ENCODE measurements at regions not wholly inside any gene's neighbourhood (a gene's known extent, or its start where the extent isn't known, plus 50 kb on each side); places are given as distances from the start of the nearest gene placed in this dataset.

DNA sequence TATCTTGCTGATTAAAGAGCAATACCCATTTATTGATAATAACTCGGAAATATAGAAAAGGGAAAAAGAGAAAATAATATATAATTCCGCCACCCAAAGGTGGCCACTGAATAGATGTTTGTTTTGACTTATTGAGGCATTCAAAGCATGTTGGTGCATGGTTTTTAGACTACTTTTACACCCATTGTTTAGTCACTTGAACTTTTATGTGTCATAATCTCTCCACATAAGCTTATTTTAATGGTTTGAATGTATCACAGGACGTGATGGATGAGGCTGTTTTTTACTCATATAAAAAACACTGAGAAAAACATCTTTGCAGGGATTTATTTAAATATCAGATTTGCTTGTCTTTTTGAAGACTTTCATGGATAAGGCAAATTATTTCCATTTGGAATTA lies 120.4 kb downstream of the ACKR3 start:
- DNase-seq (ENCODE audit: low read depth) = no peak

GRCh38 chr2:236690726-236691125 lies 121.1 kb downstream of the ACKR3 start:
- DNase-seq (ENCODE audit: low read depth) = no peak

DNA sequence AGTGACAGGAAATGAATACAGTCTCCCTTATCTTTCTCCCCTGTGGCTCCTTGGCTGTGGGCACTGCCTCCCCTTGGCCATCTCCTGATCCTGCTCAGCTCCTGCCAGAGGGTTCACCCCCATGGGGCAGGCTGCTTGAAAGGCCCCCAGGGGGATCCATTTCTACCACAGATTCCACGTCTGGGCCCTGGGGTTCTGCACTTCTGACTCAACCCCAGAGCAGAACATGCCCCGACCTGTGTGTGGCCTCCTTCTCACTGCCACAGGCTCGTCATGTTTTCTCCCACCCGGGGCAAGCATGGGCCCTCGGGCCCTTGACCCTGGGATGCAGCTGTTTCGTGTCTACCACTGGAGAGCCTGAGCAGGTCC lies 122.2 kb downstream of the ACKR3 start:
- DNase-seq (ENCODE audit: low read depth) = no peak

- no peak for DNase-seq (ENCODE audit: low read depth)
These were observed 123.3 kb downstream of the ACKR3 start for GRCh38 chr2:236692937-236693336.

GRCh38 chr2:236693531-236693930 lies 123.9 kb downstream of the ACKR3 start:
- no peak for DNase-seq (ENCODE audit: low read depth)

GRCh38 chr2:236694146-236694888 lies 124.7 kb downstream of the ACKR3 start:
- no peak for DNase-seq (ENCODE audit: low read depth)

- DNase-seq (ENCODE audit: low read depth) = no peak
These were observed 127.2 kb downstream of the ACKR3 start for GRCh38 chr2:236696834-236697233.

GRCh38 chr2:236698016-236698627 lies 128.5 kb downstream of the ACKR3 start:
- DNase-seq (ENCODE audit: low read depth) = no peak

GRCh38 chr2:236700703-236701102 lies 131.1 kb downstream of the ACKR3 start:
- DNase-seq (ENCODE audit: low read depth) = no peak

GRCh38 chr2:236702657-236703372 lies 133.2 kb downstream of the ACKR3 start:
- no peak for DNase-seq (ENCODE audit: low read depth)

DNA sequence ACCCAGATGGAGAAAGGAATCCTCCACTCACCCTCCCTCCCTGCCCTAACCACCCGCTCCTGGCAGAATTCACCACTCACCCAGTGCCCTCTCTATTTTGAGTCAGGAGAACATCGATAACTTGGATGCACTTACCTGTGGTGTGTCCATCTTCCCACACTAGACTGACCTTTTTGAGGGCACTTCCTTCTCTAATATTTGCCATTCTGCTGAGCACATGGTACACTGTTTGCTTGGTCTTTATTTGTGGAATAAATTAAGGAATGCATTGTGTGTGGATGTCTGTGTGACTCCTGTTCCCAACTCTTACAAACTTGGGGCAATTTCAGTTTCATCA lies 133.7 kb downstream of the ACKR3 start:
- DNase-seq (ENCODE audit: low read depth) = no peak

GRCh38 chr2:236703906-236704305 lies 134.3 kb downstream of the ACKR3 start:
- DNase-seq (ENCODE audit: low read depth) = no peak

DNA sequence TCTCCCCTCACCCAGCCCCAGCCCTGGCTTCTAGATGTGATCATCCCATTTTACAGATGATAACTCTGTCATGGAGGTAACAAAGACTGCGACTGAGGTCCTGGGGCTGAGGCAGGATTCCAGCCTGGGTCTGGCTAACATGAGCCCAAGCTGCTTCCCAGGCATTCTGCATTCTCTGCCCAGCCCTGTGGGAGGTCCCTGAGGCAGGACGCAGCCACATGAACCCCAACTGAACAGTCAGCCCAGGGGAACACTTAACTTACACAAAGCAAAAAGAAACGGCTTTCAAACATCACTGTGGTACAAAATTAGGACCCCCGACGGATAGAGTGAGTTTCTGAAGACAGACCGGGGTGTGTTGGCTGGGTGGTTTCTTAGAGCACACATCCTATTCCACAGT lies 135.3 kb downstream of the ACKR3 start:
- no peak for DNase-seq (ENCODE audit: low read depth)

- DNase-seq (ENCODE audit: low read depth) = no peak
These were observed 135.9 kb downstream of the ACKR3 start for GRCh38 chr2:236705295-236706105.

- DNase-seq (ENCODE audit: low read depth) = no peak
These were observed 136.7 kb downstream of the ACKR3 start for GRCh38 chr2:236706288-236706687.

DNA sequence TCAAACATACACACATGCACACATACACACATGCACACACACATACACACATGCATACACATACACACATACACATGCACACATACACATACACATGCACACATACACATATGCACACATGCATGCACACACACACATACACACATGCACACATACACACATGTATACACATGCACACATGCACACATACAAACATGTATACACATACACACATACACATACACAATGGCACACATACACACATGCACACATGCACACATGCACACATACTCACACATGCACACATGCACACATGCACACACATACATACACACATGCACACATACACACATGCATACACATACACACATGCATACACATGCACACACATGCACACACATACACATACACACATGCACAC lies 137.2 kb downstream of the ACKR3 start:
- DNase-seq (ENCODE audit: low read depth) = no peak

DNA sequence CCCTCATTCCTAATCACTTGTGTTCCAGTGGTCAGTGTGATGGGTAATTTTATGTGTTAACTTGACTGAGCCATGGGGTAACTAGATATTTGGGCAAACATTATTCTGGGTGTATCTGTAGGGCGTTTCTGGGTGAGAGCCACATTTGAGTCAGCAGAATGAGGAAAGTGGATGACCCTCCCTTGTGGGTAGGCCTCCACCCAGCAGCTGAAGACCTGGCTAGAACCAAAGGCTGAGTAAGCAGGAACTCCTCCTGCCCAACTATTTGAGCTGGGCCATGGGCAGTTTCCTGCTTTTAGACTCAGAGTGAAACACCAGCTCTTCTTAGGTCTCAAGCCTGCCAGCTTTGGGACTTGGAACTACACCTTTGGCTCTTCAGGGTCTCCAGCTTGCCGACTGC lies 141.8 kb downstream of the ACKR3 start:
- DNase-seq (ENCODE audit: low read depth) = no peak

DNA sequence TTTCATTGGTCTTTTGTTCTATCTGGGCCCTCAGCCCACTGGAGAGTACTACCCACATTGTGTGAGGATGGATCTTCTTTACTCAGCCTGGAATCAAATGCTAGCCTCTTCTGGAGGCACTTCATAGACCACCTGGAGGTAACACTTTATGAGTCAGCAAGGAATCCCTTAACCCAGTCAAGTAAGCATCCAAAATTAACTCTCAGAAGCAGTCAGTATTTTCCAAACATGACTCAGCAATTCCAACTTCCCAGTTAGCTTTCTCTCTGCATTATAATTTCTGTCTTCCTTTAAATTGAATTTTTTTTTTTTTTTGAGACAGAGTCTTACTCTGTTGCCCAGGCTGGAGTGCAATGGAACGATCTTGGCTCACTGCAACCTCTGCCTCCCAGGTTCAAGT lies 142.7 kb downstream of the ACKR3 start:
- DNase-seq (ENCODE audit: low read depth) = no peak

DNA sequence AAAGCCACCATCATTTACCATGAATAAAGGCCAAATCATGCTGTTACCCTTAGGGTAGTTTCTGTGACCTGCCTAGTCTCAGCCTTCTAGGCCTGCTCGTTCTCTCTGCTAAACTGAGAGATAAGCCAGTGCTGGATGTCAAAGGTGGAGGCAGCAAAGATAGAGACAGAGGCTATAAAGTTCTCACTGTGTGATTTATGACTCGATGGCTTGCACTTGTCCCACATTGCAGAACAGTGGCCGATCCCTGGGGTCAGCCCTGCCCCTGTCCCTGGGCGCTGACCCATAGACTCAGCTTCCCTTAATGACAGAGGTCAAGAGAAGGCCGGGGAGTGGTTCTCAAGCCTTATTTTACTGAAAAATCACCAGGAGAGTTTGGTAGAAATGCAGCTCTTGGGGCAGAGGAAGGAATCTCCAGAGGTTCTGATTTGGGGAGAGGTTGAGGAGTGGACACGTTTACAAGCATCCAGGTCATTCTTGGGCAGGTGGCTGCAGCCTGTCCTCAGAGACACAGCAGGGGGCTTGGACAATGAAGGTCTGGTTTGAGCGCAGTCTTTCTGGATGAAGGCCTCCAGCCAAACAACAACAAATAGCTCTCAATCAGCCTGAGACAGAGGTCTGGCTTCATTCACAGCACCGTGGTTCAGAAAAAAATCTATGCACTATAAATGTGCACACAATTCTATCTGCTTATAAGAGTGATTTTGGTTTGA lies 143.5 kb downstream of the ACKR3 start:
- DNase-seq (ENCODE audit: low read depth) = no peak

- DNase-seq (ENCODE audit: low read depth) = no peak
These were observed 144.5 kb downstream of the ACKR3 start for GRCh38 chr2:236714080-236714479.

DNA sequence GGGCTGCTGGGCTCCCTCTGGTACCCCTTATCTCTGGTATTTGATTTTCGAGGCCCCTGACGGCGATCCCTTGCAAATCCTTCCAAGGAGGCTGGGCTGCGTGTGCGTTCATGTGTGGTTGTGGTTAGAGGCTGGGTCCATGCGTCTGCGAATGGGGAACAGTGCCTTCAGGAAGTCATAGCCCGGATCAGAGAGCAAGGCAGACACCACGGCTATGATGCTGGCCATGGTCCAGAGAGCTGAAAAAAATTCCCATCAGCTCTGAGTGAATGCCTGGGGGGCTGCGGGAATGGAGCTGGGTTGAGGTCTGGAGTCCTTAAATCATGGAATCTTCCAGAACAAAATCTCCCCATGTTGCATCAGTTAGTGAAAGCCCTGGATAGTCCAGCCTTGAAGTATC lies 145.5 kb downstream of the ACKR3 start:
- no peak for DNase-seq (ENCODE audit: low read depth)

- DNase-seq (ENCODE audit: low read depth) = no peak
These were observed 145.9 kb downstream of the ACKR3 start for GRCh38 chr2:236715491-236715961.
